ENCODE measurements at regions not wholly inside any gene's neighbourhood (a gene's known extent, or its start where the extent isn't known, plus 50 kb on each side); places are given as distances from the start of the nearest gene placed in this dataset.

- no peak overlapping the region for H3K27ac ChIP-seq (ENCODE audit: low read depth, low read length, poor library complexity, severe bottlenecking)
- BruUV-seq (replicated peaks), result no TSS peak
- H3K4me3 ChIP-seq (ENCODE audit: low read depth, low read length, poor library complexity, severe bottlenecking), result no peak overlapping the region
- DNase-seq (ENCODE audit: low spot score), result no peak
- ChIA-PET CTCF (no interaction called here), POLR2A (ENCODE audit: low non-redundant PET) (no interaction called here)
- no peaks in the 10 kb centered on the region for H3K36me3 ChIP-seq (ENCODE audit: insufficient read depth, low read length, poor library complexity, severe bottlenecking)
- H3K27me3 ChIP-seq (replicated peaks; ENCODE audit: insufficient read depth, low read depth, low read length, poor library complexity), result no peaks in the 10 kb centered on the region
- H3K9me3 ChIP-seq (ENCODE audit: low read depth, low read length, poor library complexity, severe bottlenecking), result no peaks in the 10 kb centered on the region
- H3K4me1 ChIP-seq (ENCODE audit: insufficient read depth, low read length, poor library complexity, severe bottlenecking), result no peaks in the 10 kb centered on the region
- no peak for TF ChIP-seq CTCF (conservative IDR thresholded peaks at IDR 0.05; ENCODE audit: low read depth, low read length)
- TF ChIP-seq EZH2 (IDR thresholded peaks at IDR 0.05; ENCODE audit: borderline replicate concordance, low read depth, low read length, poor library complexity, severe bottlenecking), result no peak
- intact Hi-C loops (cut with micrococcal nuclease; ENCODE audit: unreplicated experiment), result no loop called here
Measured at GRCh38 chr21:16318651-16319300, 589.0 kb downstream of the USP25 start.

DNA sequence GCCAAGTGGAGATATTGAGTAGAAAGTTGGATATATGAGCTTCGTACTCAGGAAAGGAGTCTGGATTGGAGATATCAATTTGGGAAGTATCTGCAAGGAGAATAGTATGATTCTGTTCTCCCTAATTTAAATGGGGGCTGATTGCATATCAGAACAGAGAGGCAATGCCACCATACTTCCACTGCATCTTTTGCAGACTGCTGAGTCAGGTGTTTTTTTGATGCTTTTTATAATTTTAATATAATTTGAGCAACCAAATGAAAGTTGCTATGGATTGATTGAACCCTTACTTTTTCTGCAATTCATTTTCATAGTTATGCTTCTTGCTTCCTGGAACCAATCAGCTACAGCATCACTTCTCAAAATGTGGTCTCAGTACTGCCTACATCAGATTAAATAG, 590.3 kb downstream of the USP25 start:
- Histone ChIP-seq H3K4me3 (ENCODE audit: low read depth, low read length, poor library complexity, severe bottlenecking) (no peak overlapping the region), H3K9me3 (ENCODE audit: low read depth, low read length, poor library complexity, severe bottlenecking) (no peaks in the 10 kb centered on the region), H3K27me3 (replicated peaks; ENCODE audit: insufficient read depth, low read depth, low read length, poor library complexity) (no peaks in the 10 kb centered on the region), H3K27ac (ENCODE audit: low read depth, low read length, poor library complexity, severe bottlenecking) (no peak overlapping the region), H3K36me3 (ENCODE audit: insufficient read depth, low read length, poor library complexity, severe bottlenecking) (no peaks in the 10 kb centered on the region), H3K4me1 (ENCODE audit: insufficient read depth, low read length, poor library complexity, severe bottlenecking) (no peaks in the 10 kb centered on the region)
- CTCF ChIA-PET, result no interaction called here
- intact Hi-C loops (cut with micrococcal nuclease; ENCODE audit: unreplicated experiment), result no loop called here
- no peak for DNase-seq (ENCODE audit: low spot score)
- POLR2A ChIA-PET (ENCODE audit: low non-redundant PET), result no interaction called here
- BruUV-seq (replicated peaks), result no TSS peak
- TF ChIP-seq EZH2 (IDR thresholded peaks at IDR 0.05; ENCODE audit: borderline replicate concordance, low read depth, low read length, poor library complexity, severe bottlenecking) (no peak), CTCF (conservative IDR thresholded peaks at IDR 0.05; ENCODE audit: low read depth, low read length) (no peak)

- intact Hi-C loops (cut with micrococcal nuclease; ENCODE audit: unreplicated experiment), result no loop called here
- Histone ChIP-seq H3K4me1 (ENCODE audit: insufficient read depth, low read length, poor library complexity, severe bottlenecking) (no peaks in the 10 kb centered on the region), H3K4me3 (ENCODE audit: low read depth, low read length, poor library complexity, severe bottlenecking) (no peak overlapping the region), H3K9me3 (ENCODE audit: low read depth, low read length, poor library complexity, severe bottlenecking) (no peaks in the 10 kb centered on the region), H3K27ac (ENCODE audit: low read depth, low read length, poor library complexity, severe bottlenecking) (no peak overlapping the region), H3K36me3 (ENCODE audit: insufficient read depth, low read length, poor library complexity, severe bottlenecking) (no peaks in the 10 kb centered on the region), H3K27me3 (replicated peaks; ENCODE audit: insufficient read depth, low read depth, low read length, poor library complexity) (no peaks in the 10 kb centered on the region)
- no TSS peak for BruUV-seq (replicated peaks)
- POLR2A ChIA-PET (ENCODE audit: low non-redundant PET), result no interaction called here
- TF ChIP-seq CTCF (conservative IDR thresholded peaks at IDR 0.05; ENCODE audit: low read depth, low read length) (no peak), EZH2 (IDR thresholded peaks at IDR 0.05; ENCODE audit: borderline replicate concordance, low read depth, low read length, poor library complexity, severe bottlenecking) (no peak)
- CTCF ChIA-PET, result no interaction called here
- no peak for DNase-seq (ENCODE audit: low spot score)
Measured at GRCh38 chr21:16322454-16322853, 592.7 kb downstream of the USP25 start.

Data from A673 (cell line).